ENCODE measurements at regions not wholly inside any gene's neighbourhood (a gene's known extent, or its start where the extent isn't known, plus 50 kb on each side); places are given as distances from the start of the nearest gene placed in this dataset.
"Not testable (repeated sequence)": the region's sequence is repeated elsewhere in the genome, so short reads cannot be mapped to it uniquely, and the experiment has no call there.

DNA sequence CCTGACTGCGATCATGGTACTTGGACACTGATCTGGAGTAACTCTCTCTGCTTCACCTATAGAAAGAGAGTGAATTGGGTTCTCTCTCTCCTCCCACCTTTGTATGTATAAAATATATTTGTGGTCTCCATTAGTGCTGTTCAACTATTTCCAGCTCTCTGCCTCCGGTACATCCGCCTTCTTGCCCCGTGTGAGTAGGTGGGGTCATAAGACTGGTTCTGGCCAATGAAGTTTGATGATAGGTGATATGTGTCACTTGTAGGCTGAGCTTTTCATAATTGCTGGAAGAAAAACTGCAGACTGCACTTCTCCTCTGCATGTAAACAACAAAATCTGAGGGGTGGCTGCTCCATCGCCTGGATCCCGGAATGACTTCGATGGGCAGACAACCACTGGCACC, 210.4 kb downstream of the EXOC5 start:
- TF ChIP-seq CTCF (conservative IDR thresholded peaks at IDR 0.05) = no peak
- TF ChIP-seq ZFX (IDR thresholded peaks at IDR 0.05) = no peak
- H3K27ac ChIP-seq = no peak overlapping the region

- TF ChIP-seq CTCF (conservative IDR thresholded peaks at IDR 0.05) (no peak), ZFX (IDR thresholded peaks at IDR 0.05) (no peak)
- H3K27ac ChIP-seq = no peak overlapping the region
These were observed 210.9 kb downstream of the EXOC5 start for GRCh38 chr14:57057803-57058202.

DNA sequence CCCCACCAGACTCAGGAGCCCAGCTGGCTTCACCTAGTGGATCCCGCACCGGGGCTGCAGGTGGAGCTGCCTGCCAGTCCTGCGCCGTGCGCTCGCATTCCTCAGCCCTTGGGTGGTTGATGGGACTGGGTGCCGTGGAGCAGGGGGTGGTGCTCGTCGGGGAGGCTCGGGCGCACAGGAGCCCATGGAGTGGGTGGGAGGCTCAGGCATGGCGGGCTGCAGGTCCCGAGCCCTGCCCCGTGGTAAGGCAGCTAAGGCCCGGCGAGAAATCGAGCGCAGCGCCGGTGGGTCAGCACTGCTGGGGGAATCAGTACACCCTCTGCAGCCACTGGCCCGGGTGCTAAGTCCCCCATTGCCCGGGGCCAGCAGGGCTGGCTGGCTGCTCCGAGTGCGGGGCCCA, 212.2 kb downstream of the EXOC5 start:
- not testable (repeated sequence) for H3K27ac ChIP-seq

GRCh38 chr14:57052705-57053302, 215.9 kb downstream of the EXOC5 start:
- H3K27ac ChIP-seq = no peak overlapping the region
- TF ChIP-seq ZFX (IDR thresholded peaks at IDR 0.05) = no peak
- TF ChIP-seq CTCF (conservative IDR thresholded peaks at IDR 0.05) = no peak

GRCh38 chr14:57051633-57052032, 217.1 kb downstream of the EXOC5 start:
- no peak for TF ChIP-seq ZFX (IDR thresholded peaks at IDR 0.05)
- TF ChIP-seq CTCF (conservative IDR thresholded peaks at IDR 0.05) = no peak
- H3K27ac ChIP-seq = no peak overlapping the region

- TF ChIP-seq ZFX (IDR thresholded peaks at IDR 0.05) (no peak), CTCF (conservative IDR thresholded peaks at IDR 0.05) (no peak)
These were observed 218.9 kb downstream of the EXOC5 start for GRCh38 chr14:57049848-57050247.

GRCh38 chr14:57046175-57046574, 222.5 kb downstream of the EXOC5 start:
- TF ChIP-seq CTCF (conservative IDR thresholded peaks at IDR 0.05) = no peak
- no peak overlapping the region for H3K27ac ChIP-seq

More at GRCh38 chr14:57049848-57050247, 218.9 kb downstream of the EXOC5 start:
- no peak overlapping the region for H3K27ac ChIP-seq

- not testable (repeated sequence) for H3K27ac ChIP-seq
These were observed 224.4 kb downstream of the EXOC5 start for GRCh38 chr14:57044101-57044973.
